Sigmoid colon (tissue), 4 donors: ENCODE measurements at regions not wholly inside any gene's neighbourhood (a gene's known extent, or its start where the extent isn't known, plus 50 kb on each side); places are given as distances from the start of the nearest gene placed in this dataset.

Experiments used
- CTCF ChIP-seq, 4 experiments: fragments of 450-650 bp in 3 of 4; fragments of 200-600 bp in 1 of 4; IDR thresholded peaks; one replicate each; pipeline ENCODE4 v1.5.1; 2016 to 2019; ENCODE audit warnings: antibody characterized with exemption in 4 of 4, mild to moderate bottlenecking in 3 of 4, moderate library complexity in 2 of 4
- EP300 ChIP-seq, 4 donors: sonication (generic); formaldehyde crosslinking; IDR thresholded peaks; one replicate each; pipeline ENCODE4 v1.6.1; 2017; ENCODE audit warnings: antibody characterized with exemption in 4 of 4
- POLR2A ChIP-seq, 2 donors: fragments of 450-650 bp; IDR thresholded peaks; one replicate each; pipeline ENCODE4 v1.6.1; 2016; ENCODE audit warnings: antibody characterized with exemption in 2 of 2, mild to moderate bottlenecking in 2 of 2, moderate library complexity in 2 of 2
- POLR2AphosphoS5 ChIP-seq, 4 donors: sonication (generic); formaldehyde crosslinking; IDR thresholded peaks; one replicate each; pipeline ENCODE4 v1.6.1; 2017; ENCODE audit warnings: antibody characterized with exemption in 4 of 4

GRCh38 chr13:63120883-63121282, 1705.2 kb upstream of the PCDH20 start:
- TF ChIP-seq CTCF (IDR thresholded peaks at IDR 0.05) = no peak
- TF ChIP-seq POLR2AphosphoS5 (IDR thresholded peaks at IDR 0.05) = no peak
- TF ChIP-seq POLR2A (IDR thresholded peaks at IDR 0.05) = no peak
- TF ChIP-seq EP300 (IDR thresholded peaks at IDR 0.05) = no peak
